GM20000 (cell line): ENCODE measurements at regions not wholly inside any gene's neighbourhood (a gene's known extent, or its start where the extent isn't known, plus 50 kb on each side); places are given as distances from the start of the nearest gene placed in this dataset.

Source experiments
- DNase-seq: peaks from one replicate; pipeline ENCODE4 v3.0.0; 2012; ENCODE audit warnings: low spot score
- CTCF ChIP-seq: IDR thresholded peaks from 2 replicates; pipeline ENCODE4 v1.5.1; 2012; ENCODE audit warnings: mild to moderate bottlenecking, control low read depth; ENCODE audit errors: extremely low read depth, missing control alignments

GRCh38 chr6:3957321-3957720, 108.1 kb downstream of the FAM50B start:
- DNase-seq: no peak
- no peak for TF ChIP-seq CTCF

- TF ChIP-seq CTCF: no peak
- no peak for DNase-seq
Observed at GRCh38 chr6:3958255-3958654, 109.1 kb downstream of the FAM50B start.

GRCh38 chr6:3959385-3959784, 110.2 kb downstream of the FAM50B start:
- no peak for TF ChIP-seq CTCF
- no peak for DNase-seq

GRCh38 chr6:3960754-3961361, 111.7 kb downstream of the FAM50B start:
- no peak for TF ChIP-seq CTCF
- DNase-seq: no peak

GRCh38 chr6:3961581-3962215, 112.5 kb downstream of the FAM50B start:
- no peak for TF ChIP-seq CTCF
- DNase-seq: no peak

- no peak for DNase-seq
- TF ChIP-seq CTCF: no peak
Observed at GRCh38 chr6:3962291-3963280, 113.4 kb downstream of the FAM50B start.

- TF ChIP-seq CTCF: no peak
- no peak for DNase-seq
Observed at GRCh38 chr6:3963426-3963825, 114.3 kb downstream of the FAM50B start.
